ENCODE measurements at regions not wholly inside any gene's neighbourhood (a gene's known extent, or its start where the extent isn't known, plus 50 kb on each side); places are given as distances from the start of the nearest gene placed in this dataset.

DNA sequence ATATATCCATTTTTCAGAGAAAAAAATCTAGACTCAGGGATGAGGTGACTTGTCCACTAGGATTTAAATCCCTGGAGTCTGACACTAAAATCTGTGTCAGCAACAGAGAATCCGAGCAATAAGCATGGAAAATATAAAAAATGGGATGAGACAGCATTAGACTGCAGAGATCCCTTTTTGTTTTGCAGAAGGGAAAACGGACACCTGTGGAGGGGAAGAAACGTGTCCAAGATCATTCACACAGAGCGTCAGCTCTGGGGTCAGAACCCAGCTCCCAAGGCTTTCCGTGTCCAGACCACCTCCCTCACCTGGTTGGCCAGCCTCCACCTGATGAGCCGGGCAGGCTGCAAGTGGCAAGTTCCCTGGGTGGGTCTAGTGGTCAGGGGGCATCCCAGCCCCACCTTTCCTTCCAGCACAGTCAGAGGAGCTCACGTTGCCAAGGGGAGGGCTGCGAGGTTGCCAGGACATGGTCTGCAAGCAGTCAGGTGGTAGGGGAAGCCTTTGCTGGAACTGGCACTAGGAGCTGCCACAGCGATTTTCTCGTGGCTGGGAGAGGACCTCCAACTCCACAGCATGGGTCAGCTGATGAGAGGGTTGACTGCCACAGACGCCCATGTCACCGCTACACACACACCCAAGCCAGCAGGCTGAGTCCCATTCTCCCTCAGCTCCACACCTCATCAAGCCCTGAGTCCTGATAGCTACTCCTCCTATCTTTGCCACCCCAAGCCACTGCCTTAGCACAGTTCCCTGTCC, 65.9 kb upstream of the CPLX2 start:
- DNase-seq (ENCODE audit: low read depth in 1 of 2, low spot score in 2 of 2): no peak

More for the DNA sequence above, 65.9 kb upstream of the CPLX2 start:
- H2BK120ac ChIP-seq (replicated peaks; ENCODE audit: low read depth, low read length): no peak overlapping the region
- peaks cover 0 to 11% (median 5%) of the 10 kb centered on the region in 4 experiments; a peak in 2 of 7 replicates for H3K4me1 ChIP-seq (replicated peaks in 1 of 4; ENCODE audit: control insufficient read depth in 3 of 4, insufficient read depth in 4 of 4, low read length in 3 of 4)
- H3K79me2 ChIP-seq (ENCODE audit: control insufficient read depth in 1 of 2, insufficient read depth in 2 of 2, low read length in 2 of 2): no peaks in the 10 kb centered on the region
- no peak overlapping the region for H4K5ac ChIP-seq (ENCODE audit: insufficient read length, low read depth, low read length)
- TF ChIP-seq SIX5 (IDR thresholded peaks at IDR 0.05; ENCODE audit: low read depth, low read length) (no peak), PHF8 (conservative IDR thresholded peaks at IDR 0.05; ENCODE audit: low read depth, low read length) (no peak), TEAD4 (IDR thresholded peaks at IDR 0.05; ENCODE audit: low read depth, low read length) (no peak), MAFK (IDR thresholded peaks at IDR 0.05; ENCODE audit: low read depth, low read length) (no peak), YY1 (IDR thresholded peaks at IDR 0.05; ENCODE audit: low read depth, low read length) (no peak), RAD21 (IDR thresholded peaks at IDR 0.05 in 1 of 2, conservative IDR thresholded peaks at IDR 0.05 in 1 of 2; ENCODE audit: low read depth in 2 of 2, low read length in 2 of 2) (no peak), JUND (IDR thresholded peaks at IDR 0.05; ENCODE audit: low read length) (no peak), SP2 (IDR thresholded peaks at IDR 0.05; ENCODE audit: low read length) (no peak), RFX5 (IDR thresholded peaks at IDR 0.05; ENCODE audit: borderline replicate concordance, low read depth, low read length) (no peak), KDM5A (IDR thresholded peaks at IDR 0.05; ENCODE audit: low read length) (no peak)
- H2BK15ac ChIP-seq (ENCODE audit: low read length): no peak overlapping the region
- no peaks in the 10 kb centered on the region; the same call in 1 of the 2 replicates for H3K23me2 ChIP-seq (ENCODE audit: low read depth, low read length)
- H2BK20ac ChIP-seq (ENCODE audit: low read length): no peak overlapping the region
- H3K9me3 ChIP-seq (ENCODE audit: insufficient read depth in 2 of 2, low read depth in 1 of 2, low read length in 1 of 2): no peaks in the 10 kb centered on the region
- no peak overlapping the region for H2AFZ ChIP-seq (ENCODE audit: low read length)
- no peak overlapping the region for H3K18ac ChIP-seq (ENCODE audit: extremely low read depth, low read length)
- H2BK12ac ChIP-seq (ENCODE audit: low read depth, low read length): no peak overlapping the region
- no peak overlapping the region for H4K8ac ChIP-seq (ENCODE audit: extremely low read depth, insufficient read depth, low read length)
- no peak overlapping the region for H3K4ac ChIP-seq (replicated peaks; ENCODE audit: insufficient read length, low read depth, low read length)
- ChIA-PET CTCF (ENCODE audit: partially characterized antibody) (interaction anchor here (0.6 to 2.7 kb wide), 9 partner anchors 9 to 306 kb away, joined by 3 to 9 read pairs (median 4); partner anchors contain the start of gene CPLX2), POLR2A (ENCODE audit: partially characterized antibody) (interaction anchor here (1.1 kb wide), 1 partner anchor 26 kb away, joined by 3 read pairs; no protein-coding TSS in a partner anchor)
- no peaks in the 10 kb centered on the region; a peak in 1 of 7 replicates for H3K27me3 ChIP-seq (replicated peaks in 1 of 4; ENCODE audit: control insufficient read depth in 3 of 4, extremely low read depth in 1 of 4, insufficient read depth in 3 of 4, low read length in 3 of 4)
- H4K20me1 ChIP-seq (replicated peaks in 1 of 2; ENCODE audit: control insufficient read depth in 1 of 2, insufficient read depth in 2 of 2, low read length in 2 of 2): no peaks in the 10 kb centered on the region
- no peak overlapping the region for H4K91ac ChIP-seq (replicated peaks; ENCODE audit: insufficient read length, low read length)
- no peak overlapping the region for H3K14ac ChIP-seq (ENCODE audit: insufficient read length)
- H3K4me3 ChIP-seq (ENCODE audit: extremely low read depth in 1 of 4, insufficient read depth in 2 of 4, low read depth in 3 of 4, low read length in 4 of 4): no peak overlapping the region
- no peak overlapping the region for H3K23ac ChIP-seq (ENCODE audit: insufficient read length)
- H2AK5ac ChIP-seq (ENCODE audit: low read depth, low read length): no peak overlapping the region
- no peaks in the 10 kb centered on the region for H3K79me1 ChIP-seq (ENCODE audit: low read depth, low read length)
- H3K36me3 ChIP-seq (ENCODE audit: control insufficient read depth in 2 of 4, insufficient read depth in 4 of 4, low read length in 3 of 4): no peaks in the 10 kb centered on the region
- H3K4me2 ChIP-seq (ENCODE audit: insufficient read depth in 1 of 2, low read depth in 2 of 2, low read length in 2 of 2): no peak overlapping the region
- no peak overlapping the region for H3K27ac ChIP-seq (ENCODE audit: low read depth, low read length)
- no peak overlapping the region for H3K9ac ChIP-seq (replicated peaks in 1 of 4; ENCODE audit: extremely low read depth in 1 of 4, low read depth in 3 of 4, low read length in 3 of 4)
- FAIRE-seq: no peak
- no peak overlapping the region for H2BK5ac ChIP-seq (ENCODE audit: low read depth, low read length)
- H3K56ac ChIP-seq (replicated peaks; ENCODE audit: insufficient read length, low read depth, low read length): no peak overlapping the region
- WGBS, 2 experiments (ENCODE audit: extremely low coverage in 1 of 2, insufficient coverage in 1 of 2, insufficient read length in 1 of 2, insufficient replicate concordance in 2 of 2, low coverage in 1 of 2, low lambda C conversion rate in 2 of 2, missing lambda C conversion rate in 1 of 2): 81% methylated on average over 12 of the region's 12 CpGs; no CpG with 5 or more reads in 1 of the 2 experiments
